SK-N-SH (cell line): ENCODE measurements at regions not wholly inside any gene's neighbourhood (a gene's known extent, or its start where the extent isn't known, plus 50 kb on each side); places are given as distances from the start of the nearest gene placed in this dataset.

Experiments used
- CTCF ChIA-PET: fragments of 300-600, 350-600 bp; formaldehyde crosslinking; extraction: SDS; loops from one replicate; lab custom pipeline; 2021; lab: Yijun Ruan, JAX
- POLR2A ChIA-PET: fragments of 350-600 bp; sonication (Branson Sonifier 250); formaldehyde crosslinking; extraction: SDS; loops from one replicate; lab custom pipeline; 2020; ENCODE audit warnings: antibody characterized with exemption, inconsistent platforms; lab: Yijun Ruan, JAX
- DNase-seq: peaks from one replicate; pipeline ENCODE4 v3.0.0; 2012
- H2AFZ ChIP-seq: fragments of 200-600 bp; sonication (generic); 2 replicates; pipeline ENCODE4 v1.8.1; 2016; ENCODE audit warnings: antibody characterized with exemption, mild to moderate bottlenecking, low read depth
- H3F3A ChIP-seq: fragments of 200-600 bp; sonication (generic); replicated peaks from 2 replicates; pipeline ENCODE3; 2016; ENCODE audit warnings: antibody characterized with exemption, mild to moderate bottlenecking; ENCODE audit not compliant: insufficient read depth
- H3K27ac ChIP-seq, 2 experiments: fragments of 200-500 bp in 1 of 2; fragments of 200-600 bp in 1 of 2; sonication (Bioruptor generic) in 1 of 2; sonication (generic), shearing (Covaris generic) in 1 of 2; 2 replicates each; pipeline versions ENCODE4 v1.5.1 to v1.6.1; 2014 to 2016; ENCODE audit warnings: low read depth in 2 of 2, inconsistent platforms in 1 of 2, low read length in 1 of 2, mild to moderate bottlenecking in 1 of 2, mixed read lengths in 1 of 2
- H3K27me3 ChIP-seq: fragments of 200-600 bp; sonication (generic), shearing (Covaris generic); 2 replicates; pipeline ENCODE4 v1.6.1; 2016; ENCODE audit warnings: mixed run types; ENCODE audit not compliant: insufficient read depth
- H3K36me3 ChIP-seq, 2 experiments: fragments of 200-500 bp in 1 of 2; fragments of 200-600 bp in 1 of 2; sonication (Bioruptor generic) in 1 of 2; sonication (generic) in 1 of 2; replicated peaks in 1 of 2; 2 replicates each; pipeline versions ENCODE3 to v1.5.1; 2014 to 2016; ENCODE audit warnings: low read length in 1 of 2, mild to moderate bottlenecking in 1 of 2; ENCODE audit not compliant: insufficient read depth in 2 of 2, control insufficient read depth in 1 of 2
- H3K4me1 ChIP-seq, 2 experiments: fragments of 200-500 bp in 1 of 2; fragments of 200-600 bp in 1 of 2; sonication (Bioruptor generic) in 1 of 2; sonication (generic), shearing (Covaris generic) in 1 of 2; 2 replicates each; pipeline versions ENCODE4 v1.5.1 to v1.6.1; 2014 to 2016; ENCODE audit warnings: low read depth in 1 of 2, low read length in 1 of 2, mixed run types in 1 of 2; ENCODE audit not compliant: insufficient read depth in 2 of 2, control insufficient read depth in 1 of 2
- H3K4me2 ChIP-seq: fragments of 200-600 bp; sonication (generic), shearing (Covaris generic); 2 replicates; pipeline ENCODE4 v1.6.1; 2017; ENCODE audit warnings: mixed run types
- H3K4me3 ChIP-seq, 2 experiments: fragments of 200-500 bp in 1 of 2; fragments of 200-600 bp in 1 of 2; sonication (Bioruptor generic) in 1 of 2; sonication (generic), shearing (Covaris generic) in 1 of 2; 2 replicates each; pipeline versions ENCODE4 v1.5.1 to v1.8.1; 2014 to 2016; ENCODE audit warnings: low read depth in 2 of 2, inconsistent platforms in 1 of 2, low read length in 1 of 2, mild to moderate bottlenecking in 1 of 2, mixed read lengths in 1 of 2, moderate library complexity in 1 of 2
- H3K79me2 ChIP-seq: fragments of 200-600 bp; sonication (generic); 2 replicates; pipeline ENCODE4 v1.8.1; 2017; ENCODE audit warnings: mild to moderate bottlenecking; ENCODE audit not compliant: insufficient read depth
- H3K9ac ChIP-seq: fragments of 200-600 bp; sonication (generic); 2 replicates; pipeline ENCODE4 v1.6.1; 2017; ENCODE audit warnings: mixed run types
- H3K9me2 ChIP-seq: fragments of 200-600 bp; sonication (generic); 2 replicates; pipeline ENCODE4 v1.6.1; 2017; ENCODE audit warnings: mixed run types
- H3K9me3 ChIP-seq: fragments of 200-600 bp; sonication (generic); 2 replicates; pipeline ENCODE4 v1.6.1; 2017; ENCODE audit warnings: mixed run types, mild to moderate bottlenecking, moderate library complexity
- H4K20me1 ChIP-seq: fragments of 200-600 bp; sonication (generic); 2 replicates; pipeline ENCODE4 v1.6.1; 2017; ENCODE audit warnings: mild to moderate bottlenecking, mixed run types; ENCODE audit not compliant: insufficient read depth
- ELF1 ChIP-seq: IDR thresholded peaks from 2 replicates; pipeline ENCODE4 v1.4.0; 2012
- EP300 ChIP-seq, 2 experiments: IDR thresholded peaks; 2 replicates each; pipeline versions ENCODE4 v1.4.0 to v1.6.1; 2012; ENCODE audit warnings: borderline replicate concordance in 1 of 2, low read depth in 1 of 2, low read length in 1 of 2
- EZH2phosphoT487 ChIP-seq: fragments of 200-600 bp; sonication (generic); IDR thresholded peaks from 2 replicates; pipeline ENCODE4 v1.6.1; 2017; ENCODE audit warnings: low read depth, mixed run types, mild to moderate bottlenecking, antibody characterized with exemption, moderate library complexity, borderline replicate concordance
- FOSL2 ChIP-seq: IDR thresholded peaks from 2 replicates; pipeline ENCODE4 v1.4.0; 2012; ENCODE audit warnings: low read depth, mild to moderate bottlenecking, moderate library complexity, borderline replicate concordance
- FOXM1 ChIP-seq: IDR thresholded peaks from 2 replicates; pipeline ENCODE4 v1.4.0; 2012; ENCODE audit warnings: low read depth, mild to moderate bottlenecking
- GABPA ChIP-seq: IDR thresholded peaks from 2 replicates; pipeline ENCODE4 v1.4.0; 2012; ENCODE audit warnings: low read depth, mild to moderate bottlenecking
- JUND ChIP-seq: IDR thresholded peaks from 2 replicates; pipeline ENCODE4 v1.4.0; 2012
- MAX ChIP-seq: IDR thresholded peaks from 2 replicates; pipeline ENCODE4 v1.4.0; 2012; ENCODE audit warnings: low read depth
- MXI1 ChIP-seq: IDR thresholded peaks from 2 replicates; pipeline ENCODE4 v1.6.1; 2012; ENCODE audit warnings: mild to moderate bottlenecking, low read depth, low read length, improper control_type of control experiment
- NFIC ChIP-seq: IDR thresholded peaks from 2 replicates; pipeline ENCODE4 v1.4.0; 2012; ENCODE audit warnings: borderline replicate concordance
- NRF1 ChIP-seq: IDR thresholded peaks from 2 replicates; pipeline ENCODE4 v1.6.1; 2012; ENCODE audit warnings: low read depth, mild to moderate bottlenecking, low read length
- PBX3 ChIP-seq: IDR thresholded peaks from 2 replicates; pipeline ENCODE4; 2012
- POLR2AphosphoS5 ChIP-seq: IDR thresholded peaks from 2 replicates; pipeline ENCODE4 v1.6.1; 2012; ENCODE audit warnings: low read depth, low read length
- RAD21 ChIP-seq: IDR thresholded peaks from 2 replicates; pipeline ENCODE4 v1.6.1; 2012; ENCODE audit warnings: mild to moderate bottlenecking, low read length
- RFX5 ChIP-seq: IDR thresholded peaks from 2 replicates; pipeline ENCODE4 v1.6.1; 2012; ENCODE audit warnings: mild to moderate bottlenecking, improper control_type of control experiment, low read length
- RXRA ChIP-seq: IDR thresholded peaks from 2 replicates; pipeline ENCODE4 v1.4.0; 2012; ENCODE audit warnings: low read depth, mild to moderate bottlenecking, borderline replicate concordance
- TAF1 ChIP-seq: IDR thresholded peaks from 2 replicates; pipeline ENCODE4 v1.6.1; 2012; ENCODE audit warnings: low read depth, mild to moderate bottlenecking, low read length, moderate library complexity, borderline replicate concordance
- USF1 ChIP-seq: IDR thresholded peaks from 2 replicates; pipeline ENCODE4 v1.4.0; 2012; ENCODE audit warnings: low read depth, borderline replicate concordance
- USF2 ChIP-seq: fragments of 150-350 bp; IDR thresholded peaks from 2 replicates; pipeline ENCODE4 v1.6.1; 2017; ENCODE audit warnings: antibody characterized with exemption, low read length, low read depth, borderline replicate concordance
- YY1 ChIP-seq: IDR thresholded peaks from 2 replicates; pipeline ENCODE4 v1.4.0; 2012; ENCODE audit warnings: low read depth, mild to moderate bottlenecking
- WGBS: methylation state at CpG from one replicate; pipeline ENCODE4 v1.1.6; 2017; ENCODE audit warnings: low lambda C conversion rate; 5-methylcytosine and 5-hydroxymethylcytosine counted together
- TF ChIP-seq, protein P1 (sequence below): fragments of 200-600 bp; sonication (generic); IDR thresholded peaks from 2 replicates; pipeline ENCODE4 v1.6.1; 2017; ENCODE audit warnings: antibody characterized with exemption, mild to moderate bottlenecking, moderate library complexity

DNA sequence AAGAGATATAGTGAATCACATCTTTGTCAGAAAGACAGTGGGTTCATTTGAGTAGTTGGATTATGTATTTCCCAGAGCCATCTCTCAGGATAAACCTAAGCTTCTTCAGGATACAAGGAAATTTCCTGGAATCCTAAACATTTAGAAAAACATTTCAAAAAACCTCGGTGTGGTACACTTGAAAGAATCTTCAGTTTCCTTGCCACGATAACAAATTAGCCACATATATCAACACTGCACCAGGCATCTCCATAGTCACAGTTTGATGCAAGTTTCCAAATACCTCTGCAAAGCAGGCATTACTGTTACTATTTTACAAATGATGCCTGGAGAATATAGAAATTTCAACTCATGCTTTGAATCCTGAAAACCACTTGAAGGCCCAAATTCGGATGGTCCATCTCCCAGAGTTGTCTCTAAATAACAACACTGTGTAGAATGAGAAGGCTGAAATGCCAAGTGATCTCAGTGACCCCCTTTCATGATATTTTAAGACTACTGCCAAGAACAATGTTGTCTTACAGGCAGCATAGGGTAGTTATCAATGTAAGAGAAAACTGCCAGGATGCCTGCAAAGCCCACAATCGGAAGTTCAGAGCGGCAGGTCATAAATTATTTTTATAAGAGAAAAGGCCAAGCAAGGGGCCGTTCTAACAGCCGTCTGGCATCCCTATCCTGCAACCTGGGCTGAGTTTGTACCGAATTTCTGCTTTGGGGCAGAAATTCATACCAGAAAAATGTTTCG, 307.9 kb downstream of the TXNL1 start:
- DNase-seq: no peak
- CTCF ChIA-PET: no interaction called here
- POLR2A ChIA-PET: no interaction called here

GRCh38 chr18:56329536-56329935, 308.9 kb downstream of the TXNL1 start:
- H3K27ac ChIP-seq: no peak overlapping the region
- H3F3A ChIP-seq: no peaks in the 10 kb centered on the region
- no peaks in the 10 kb centered on the region; a peak in 1 of 4 replicates for H3K4me1 ChIP-seq
- no peaks in the 10 kb centered on the region for H3K9me3 ChIP-seq
- no peaks in the 10 kb centered on the region for H4K20me1 ChIP-seq
- H3K27me3 ChIP-seq: no peaks in the 10 kb centered on the region
- TF ChIP-seq NFIC (no peak), GABPA (no peak), PBX3 (no peak), RAD21 (no peak), USF2 (no peak), EZH2phosphoT487 (no peak), MAX (no peak), EP300 (IDR thresholded peaks at IDR 0.05; ENCODE audit: borderline replicate concordance in 1 of 2, low read depth in 1 of 2, low read length in 1 of 2) (no peak), NRF1 (no peak), FOXM1 (no peak), ELF1 (no peak), YY1 (no peak), FOSL2 (no peak), RXRA (no peak), JUND (no peak), POLR2AphosphoS5 (no peak), USF1 (no peak)
- TF ChIP-seq, protein P1, sequence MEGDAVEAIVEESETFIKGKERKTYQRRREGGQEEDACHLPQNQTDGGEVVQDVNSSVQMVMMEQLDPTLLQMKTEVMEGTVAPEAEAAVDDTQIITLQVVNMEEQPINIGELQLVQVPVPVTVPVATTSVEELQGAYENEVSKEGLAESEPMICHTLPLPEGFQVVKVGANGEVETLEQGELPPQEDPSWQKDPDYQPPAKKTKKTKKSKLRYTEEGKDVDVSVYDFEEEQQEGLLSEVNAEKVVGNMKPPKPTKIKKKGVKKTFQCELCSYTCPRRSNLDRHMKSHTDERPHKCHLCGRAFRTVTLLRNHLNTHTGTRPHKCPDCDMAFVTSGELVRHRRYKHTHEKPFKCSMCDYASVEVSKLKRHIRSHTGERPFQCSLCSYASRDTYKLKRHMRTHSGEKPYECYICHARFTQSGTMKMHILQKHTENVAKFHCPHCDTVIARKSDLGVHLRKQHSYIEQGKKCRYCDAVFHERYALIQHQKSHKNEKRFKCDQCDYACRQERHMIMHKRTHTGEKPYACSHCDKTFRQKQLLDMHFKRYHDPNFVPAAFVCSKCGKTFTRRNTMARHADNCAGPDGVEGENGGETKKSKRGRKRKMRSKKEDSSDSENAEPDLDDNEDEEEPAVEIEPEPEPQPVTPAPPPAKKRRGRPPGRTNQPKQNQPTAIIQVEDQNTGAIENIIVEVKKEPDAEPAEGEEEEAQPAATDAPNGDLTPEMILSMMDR: no peak
- no peaks in the 10 kb centered on the region for H3K9me2 ChIP-seq
- H3K4me2 ChIP-seq: no peak overlapping the region
- no peak overlapping the region for H3K9ac ChIP-seq
- no peaks in the 10 kb centered on the region for H3K36me3 ChIP-seq
- H3K79me2 ChIP-seq: no peaks in the 10 kb centered on the region
- no peak for DNase-seq
- no peak overlapping the region for H3K4me3 ChIP-seq
- ChIA-PET CTCF (no interaction called here), POLR2A (no interaction called here)
- H2AFZ ChIP-seq: no peak overlapping the region
- 55% methylated on average over 1 of the region's 1 CpG for WGBS

More for the DNA sequence above, 307.9 kb downstream of the TXNL1 start:
- no peak overlapping the region for H3K4me3 ChIP-seq
- no peaks in the 10 kb centered on the region for H3K9me3 ChIP-seq
- H3K9ac ChIP-seq: no peak overlapping the region
- H3K9me2 ChIP-seq: no peaks in the 10 kb centered on the region
- WGBS: 63% methylated on average over 9 of the region's 9 CpGs
- TF ChIP-seq NFIC (no peak), MXI1 (no peak), RFX5 (no peak), TAF1 (no peak), GABPA (no peak), YY1 (no peak)
- no peaks in the 10 kb centered on the region for H3F3A ChIP-seq
- H3K4me2 ChIP-seq: no peak overlapping the region
- H3K36me3 ChIP-seq: no peaks in the 10 kb centered on the region
- H3K27ac ChIP-seq: no peak overlapping the region
- no peaks in the 10 kb centered on the region for H3K27me3 ChIP-seq
- no peaks in the 10 kb centered on the region for H3K79me2 ChIP-seq
- no peaks in the 10 kb centered on the region for H4K20me1 ChIP-seq
- H2AFZ ChIP-seq: no peak overlapping the region
- H3K4me1 ChIP-seq: no peaks in the 10 kb centered on the region; a peak in 1 of 4 replicates
